Colonic mucosa (tissue), 4 donors: ENCODE measurements at regions not wholly inside any gene's neighbourhood (a gene's known extent, or its start where the extent isn't known, plus 50 kb on each side); places are given as distances from the start of the nearest gene placed in this dataset.

Experiments used
- DNase-seq: peaks from one replicate; pipeline ENCODE4 v3.0.0-alpha.2; 2020
- H3K27ac ChIP-seq: fragments of 200-600 bp; one replicate; pipeline ENCODE4 v1.8.0; 2021
- H3K27me3 ChIP-seq: fragments of 200-600 bp; one replicate; pipeline ENCODE4 v1.8.0; 2021
- H3K36me3 ChIP-seq: fragments of 200-600 bp; one replicate; pipeline ENCODE4 v1.8.0; 2021
- H3K4me1 ChIP-seq: fragments of 200-600 bp; one replicate; pipeline ENCODE4 v1.8.0; 2021; ENCODE audit warnings: mild to moderate bottlenecking
- H3K4me3 ChIP-seq: fragments of 200-600 bp; one replicate; pipeline ENCODE4 v1.8.0; 2021
- H3K9ac ChIP-seq, 2 donors: one replicate each; pipeline ENCODE4 v1.7.0; 2013; ENCODE audit warnings: control low read depth in 2 of 2, low read depth in 2 of 2, low read length in 2 of 2
- H3K9me3 ChIP-seq: fragments of 200-600 bp; one replicate; pipeline ENCODE4 v1.8.0; 2021
- intact Hi-C: fragments of 100-400 bp; cut with DNase I; formaldehyde crosslinking; loops from one replicate; pipeline ENCODE4 v1.14.1; 2022
- TF ChIP-seq, protein P1 (sequence below): fragments of 200-600 bp; IDR thresholded peaks from one replicate; pipeline ENCODE4 v1.8.0; 2022; ENCODE audit warnings: antibody characterized with exemption, mild to moderate bottlenecking
- donor health status: healthy.
- donor health status: DM: no; HTN: no; CAD: no.
- donor health status: DM: no; HTN: no; CAD: no.

GRCh38 chr7:156026603-156027002 lies 214.3 kb upstream of the SHH start:
- H3K4me3 ChIP-seq = no peak overlapping the region
- H3K9ac ChIP-seq = no peak overlapping the region
- H3K4me1 ChIP-seq = no peaks in the 10 kb centered on the region
- H3K27me3 ChIP-seq = no peaks in the 10 kb centered on the region
- no peak for DNase-seq
- no peak overlapping the region for H3K27ac ChIP-seq
- no peaks in the 10 kb centered on the region for H3K9me3 ChIP-seq
- intact Hi-C loops = no loop called here
- no peaks in the 10 kb centered on the region for H3K36me3 ChIP-seq
- TF ChIP-seq, protein P1, sequence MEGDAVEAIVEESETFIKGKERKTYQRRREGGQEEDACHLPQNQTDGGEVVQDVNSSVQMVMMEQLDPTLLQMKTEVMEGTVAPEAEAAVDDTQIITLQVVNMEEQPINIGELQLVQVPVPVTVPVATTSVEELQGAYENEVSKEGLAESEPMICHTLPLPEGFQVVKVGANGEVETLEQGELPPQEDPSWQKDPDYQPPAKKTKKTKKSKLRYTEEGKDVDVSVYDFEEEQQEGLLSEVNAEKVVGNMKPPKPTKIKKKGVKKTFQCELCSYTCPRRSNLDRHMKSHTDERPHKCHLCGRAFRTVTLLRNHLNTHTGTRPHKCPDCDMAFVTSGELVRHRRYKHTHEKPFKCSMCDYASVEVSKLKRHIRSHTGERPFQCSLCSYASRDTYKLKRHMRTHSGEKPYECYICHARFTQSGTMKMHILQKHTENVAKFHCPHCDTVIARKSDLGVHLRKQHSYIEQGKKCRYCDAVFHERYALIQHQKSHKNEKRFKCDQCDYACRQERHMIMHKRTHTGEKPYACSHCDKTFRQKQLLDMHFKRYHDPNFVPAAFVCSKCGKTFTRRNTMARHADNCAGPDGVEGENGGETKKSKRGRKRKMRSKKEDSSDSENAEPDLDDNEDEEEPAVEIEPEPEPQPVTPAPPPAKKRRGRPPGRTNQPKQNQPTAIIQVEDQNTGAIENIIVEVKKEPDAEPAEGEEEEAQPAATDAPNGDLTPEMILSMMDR = no peak

DNA sequence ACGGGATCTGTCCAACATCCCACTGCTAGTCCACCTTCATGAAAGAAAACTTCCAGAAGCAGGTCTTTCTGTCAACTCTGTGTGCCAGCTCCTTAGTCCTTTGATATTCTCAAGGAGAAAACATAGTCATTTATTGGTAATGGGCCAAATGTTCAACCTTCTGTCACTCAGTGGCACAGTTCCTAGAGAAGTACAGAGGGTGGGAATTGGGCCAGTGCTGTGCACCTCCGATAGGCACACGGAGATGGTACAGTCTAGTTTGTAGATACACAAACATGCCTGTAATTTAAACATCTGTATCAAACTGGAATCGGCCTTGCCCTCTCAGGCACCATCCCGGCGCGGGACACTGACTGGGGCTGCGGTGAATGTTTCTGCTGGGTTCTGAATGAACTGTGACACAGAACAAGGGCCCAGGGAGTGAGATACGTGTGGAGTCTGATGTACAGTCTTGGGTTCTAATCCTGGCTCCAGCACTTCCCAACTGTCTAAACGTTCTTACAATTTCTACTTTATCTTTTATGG lies 213.9 kb upstream of the SHH start:
- Histone ChIP-seq H3K36me3 (no peaks in the 10 kb centered on the region), H3K9me3 (no peaks in the 10 kb centered on the region), H3K4me1 (no peaks in the 10 kb centered on the region), H3K27ac (no peak overlapping the region), H3K4me3 (no peak overlapping the region), H3K9ac (no peak overlapping the region), H3K27me3 (no peaks in the 10 kb centered on the region)
- DNase-seq = no peak
- TF ChIP-seq, protein P1 = no peak
- intact Hi-C loops = no loop called here

GRCh38 chr7:156025675-156026074 lies 213.4 kb upstream of the SHH start:
- Histone ChIP-seq H3K27me3 (no peaks in the 10 kb centered on the region), H3K27ac (no peak overlapping the region), H3K4me1 (no peaks in the 10 kb centered on the region), H3K9me3 (no peaks in the 10 kb centered on the region), H3K9ac (no peak overlapping the region), H3K36me3 (no peaks in the 10 kb centered on the region), H3K4me3 (no peak overlapping the region)
- no peak for DNase-seq
- TF ChIP-seq, protein P1 = no peak
- intact Hi-C loops = no loop called here

DNA sequence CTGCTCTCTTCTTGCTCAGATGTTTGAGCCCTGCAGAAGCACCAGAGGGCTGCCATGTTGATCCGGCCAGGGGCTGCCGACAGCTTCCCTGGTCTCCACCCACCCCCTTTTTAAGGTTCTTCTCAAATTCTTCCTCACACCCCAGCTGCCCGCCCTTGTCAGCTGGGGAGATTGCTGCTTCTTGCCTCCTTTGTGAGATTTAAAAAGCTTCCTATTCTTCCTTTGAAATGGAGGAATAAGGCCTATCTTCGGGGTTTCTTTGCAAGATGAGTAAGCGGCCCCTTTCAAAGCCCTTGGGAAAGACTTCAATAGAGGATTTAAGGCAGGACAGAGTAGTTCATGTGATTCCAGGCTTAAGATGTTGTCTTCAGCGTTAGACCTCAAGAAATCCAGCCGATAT lies 211.9 kb upstream of the SHH start:
- Histone ChIP-seq H3K9me3 (no peaks in the 10 kb centered on the region), H3K36me3 (no peaks in the 10 kb centered on the region), H3K4me1 (no peaks in the 10 kb centered on the region), H3K4me3 (no peak overlapping the region), H3K27ac (no peak overlapping the region), H3K9ac (no peak overlapping the region), H3K27me3 (no peaks in the 10 kb centered on the region)
- intact Hi-C loops = no loop called here
- DNase-seq = no peak
- TF ChIP-seq, protein P1 = no peak

DNA sequence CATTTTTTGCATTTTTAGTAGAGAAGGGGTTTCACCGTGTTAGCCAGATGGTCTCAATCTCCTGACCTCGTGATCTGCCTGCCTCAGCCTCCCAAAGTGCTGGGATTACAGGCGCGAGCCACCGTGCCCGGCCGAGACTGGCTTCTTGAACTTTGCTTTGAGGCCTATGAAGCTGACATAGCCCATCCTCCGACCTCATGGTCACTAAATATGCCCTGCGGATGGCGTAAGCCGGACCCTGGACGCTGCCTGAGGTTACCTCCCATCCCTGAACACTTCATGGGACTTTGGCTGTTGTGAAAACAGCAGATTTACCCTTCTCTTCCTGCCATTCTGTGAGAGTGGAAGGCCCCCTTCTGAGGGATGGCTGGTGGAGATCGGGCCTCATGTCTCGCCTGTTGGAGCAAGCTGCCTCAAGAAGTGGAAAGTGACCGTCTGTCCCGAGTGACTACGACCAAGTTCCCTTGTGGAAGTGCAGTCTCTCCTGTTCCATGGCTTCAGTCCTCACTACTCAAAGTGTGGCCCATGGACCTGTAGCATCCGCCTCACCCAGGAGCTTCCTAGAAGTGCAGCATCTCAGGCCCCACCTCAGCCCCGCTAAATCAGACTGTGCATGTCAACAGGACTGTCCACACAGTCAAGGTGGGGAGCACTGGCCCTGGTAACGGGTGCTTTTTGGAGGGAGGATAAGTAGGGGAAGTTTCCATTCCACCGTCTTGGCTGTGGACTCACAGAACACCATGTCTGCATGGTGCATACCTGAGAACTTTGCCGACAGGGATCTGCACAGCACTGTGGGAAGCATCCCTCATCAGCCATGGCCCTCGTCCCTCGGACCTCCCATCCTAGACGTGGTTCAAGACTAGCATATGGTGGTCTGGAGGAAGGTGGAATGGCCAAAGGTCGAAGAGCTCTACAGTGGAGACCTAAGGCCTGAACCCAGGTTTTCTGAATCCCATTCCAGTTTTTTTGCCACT lies 210.5 kb upstream of the SHH start:
- Histone ChIP-seq H3K9ac (no peak overlapping the region), H3K4me1 (no peaks in the 10 kb centered on the region), H3K4me3 (no peak overlapping the region), H3K27ac (no peak overlapping the region), H3K9me3 (no peaks in the 10 kb centered on the region), H3K27me3 (no peaks in the 10 kb centered on the region), H3K36me3 (no peaks in the 10 kb centered on the region)
- intact Hi-C loops = no loop called here
- TF ChIP-seq, protein P1 = no peak
- no peak for DNase-seq
